ENCODE measurements at regions not wholly inside any gene's neighbourhood (a gene's known extent, or its start where the extent isn't known, plus 50 kb on each side); places are given as distances from the start of the nearest gene placed in this dataset.

DNA sequence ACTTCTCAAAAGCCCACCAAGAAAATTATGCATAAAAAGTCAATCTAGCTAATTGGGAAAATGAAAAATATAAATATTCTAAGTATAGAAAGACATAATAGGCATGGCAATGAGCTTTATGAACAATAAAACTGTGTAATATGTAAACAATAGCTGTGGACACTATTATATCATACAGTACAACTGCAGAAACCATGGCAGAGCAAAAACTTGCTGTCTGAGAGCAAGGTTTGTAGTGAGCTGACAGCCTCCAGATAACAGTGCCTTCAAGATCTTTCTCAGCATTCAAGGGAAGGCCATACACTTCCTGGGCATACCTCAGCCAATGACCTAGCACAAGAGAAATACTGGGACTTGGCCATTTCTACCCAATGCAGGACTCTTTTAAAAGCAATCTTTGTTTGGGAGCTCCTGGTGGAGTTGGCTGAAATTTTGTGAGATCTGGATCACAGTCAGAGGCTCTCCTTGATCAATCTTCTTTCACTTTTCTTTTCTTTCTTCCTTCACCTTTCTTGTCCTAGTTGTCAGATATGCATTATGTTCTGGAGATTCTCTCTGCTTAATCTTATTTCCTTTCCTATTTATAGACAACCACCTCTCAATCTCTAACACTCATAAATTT is 427.2 kb upstream of the UBE2E3 start:
- Histone ChIP-seq H3K27me3 (replicated peaks in 1 of 7) (no peaks in the 10 kb centered on the region), H3K4me3 (no peak overlapping the region), H3K27ac (no peak overlapping the region), H3K9me3 (peaks cover 0 to 5% (median 0%) of the 10 kb centered on the region in 8 donors), H3K4me1 (no peaks in the 10 kb centered on the region), H3K36me3 (no peaks in the 10 kb centered on the region)
- DNase-seq: no peak
- intact Hi-C loops (cut with DNase I; ENCODE audit: low total_unique reads): no loop called here
- TF ChIP-seq, protein P1, sequence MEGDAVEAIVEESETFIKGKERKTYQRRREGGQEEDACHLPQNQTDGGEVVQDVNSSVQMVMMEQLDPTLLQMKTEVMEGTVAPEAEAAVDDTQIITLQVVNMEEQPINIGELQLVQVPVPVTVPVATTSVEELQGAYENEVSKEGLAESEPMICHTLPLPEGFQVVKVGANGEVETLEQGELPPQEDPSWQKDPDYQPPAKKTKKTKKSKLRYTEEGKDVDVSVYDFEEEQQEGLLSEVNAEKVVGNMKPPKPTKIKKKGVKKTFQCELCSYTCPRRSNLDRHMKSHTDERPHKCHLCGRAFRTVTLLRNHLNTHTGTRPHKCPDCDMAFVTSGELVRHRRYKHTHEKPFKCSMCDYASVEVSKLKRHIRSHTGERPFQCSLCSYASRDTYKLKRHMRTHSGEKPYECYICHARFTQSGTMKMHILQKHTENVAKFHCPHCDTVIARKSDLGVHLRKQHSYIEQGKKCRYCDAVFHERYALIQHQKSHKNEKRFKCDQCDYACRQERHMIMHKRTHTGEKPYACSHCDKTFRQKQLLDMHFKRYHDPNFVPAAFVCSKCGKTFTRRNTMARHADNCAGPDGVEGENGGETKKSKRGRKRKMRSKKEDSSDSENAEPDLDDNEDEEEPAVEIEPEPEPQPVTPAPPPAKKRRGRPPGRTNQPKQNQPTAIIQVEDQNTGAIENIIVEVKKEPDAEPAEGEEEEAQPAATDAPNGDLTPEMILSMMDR (IDR thresholded peaks at IDR 0.05 in 8 of 11, conservative IDR thresholded peaks at IDR 0.05 in 3 of 11): no peak
- no peak for TF ChIP-seq POLR2AphosphoS5 (IDR thresholded peaks at IDR 0.05)
- TF ChIP-seq POLR2A (IDR thresholded peaks at IDR 0.05): no peak

GRCh38 chr2:180542511-180542910 is 437.9 kb upstream of the UBE2E3 start:
- no peak for DNase-seq
- no peaks in the 10 kb centered on the region for H3K4me1 ChIP-seq
- intact Hi-C loops (cut with DNase I; ENCODE audit: low total_unique reads): no loop called here
- no peaks in the 10 kb centered on the region for H3K27me3 ChIP-seq (replicated peaks in 1 of 7)
- no peak for TF ChIP-seq POLR2AphosphoS5 (IDR thresholded peaks at IDR 0.05)
- TF ChIP-seq, protein P1 (IDR thresholded peaks at IDR 0.05 in 8 of 11, conservative IDR thresholded peaks at IDR 0.05 in 3 of 11): no peak
- no peak for TF ChIP-seq POLR2A (IDR thresholded peaks at IDR 0.05)
- H3K36me3 ChIP-seq: no peaks in the 10 kb centered on the region
- H3K9me3 ChIP-seq: no peaks in the 10 kb centered on the region
- H3K4me3 ChIP-seq: no peak overlapping the region
- H3K27ac ChIP-seq: no peak overlapping the region

GRCh38 chr2:180540761-180541160 is 439.6 kb upstream of the UBE2E3 start:
- intact Hi-C loops (cut with DNase I; ENCODE audit: low total_unique reads): no loop called here
- no peaks in the 10 kb centered on the region for H3K4me1 ChIP-seq
- H3K27me3 ChIP-seq (replicated peaks in 1 of 7): no peaks in the 10 kb centered on the region
- TF ChIP-seq POLR2AphosphoS5 (IDR thresholded peaks at IDR 0.05) (no peak), POLR2A (IDR thresholded peaks at IDR 0.05) (no peak)
- TF ChIP-seq, protein P1 (IDR thresholded peaks at IDR 0.05 in 8 of 11, conservative IDR thresholded peaks at IDR 0.05 in 3 of 11): no peak
- H3K27ac ChIP-seq: no peak overlapping the region
- no peaks in the 10 kb centered on the region for H3K9me3 ChIP-seq
- no peak for DNase-seq
- H3K4me3 ChIP-seq: no peak overlapping the region
- no peaks in the 10 kb centered on the region for H3K36me3 ChIP-seq
- WGBS, 5 donors: 84 to 93% (median 87%) methylated on average over 8 of the region's 8 CpGs

- H3K27ac ChIP-seq: peak overlapping the region in 2 of 8 donors; percentile 3 to 39
- intact Hi-C loops (cut with DNase I; ENCODE audit: low total_unique reads): no loop called here
- no peaks in the 10 kb centered on the region for H3K27me3 ChIP-seq (replicated peaks in 1 of 7)
- H3K9me3 ChIP-seq: no peaks in the 10 kb centered on the region
- no peaks in the 10 kb centered on the region for H3K4me1 ChIP-seq
- no peak overlapping the region for H3K4me3 ChIP-seq
- no peak for DNase-seq
- TF ChIP-seq, protein P1 (IDR thresholded peaks at IDR 0.05 in 8 of 11, conservative IDR thresholded peaks at IDR 0.05 in 3 of 11): no peak
- no peaks in the 10 kb centered on the region for H3K36me3 ChIP-seq
Measured at GRCh38 chr2:180539541-180539940, 440.9 kb upstream of the UBE2E3 start.

Measured in spleen (tissue), 11 donors.